ENCODE measurements at regions not wholly inside any gene's neighbourhood (a gene's known extent, or its start where the extent isn't known, plus 50 kb on each side); places are given as distances from the start of the nearest gene placed in this dataset.
A peak's percentile ranks its signal among the peaks of the same experiment; 100 is the strongest.

- H3K36me3 ChIP-seq (ENCODE audit: control insufficient read depth, insufficient read depth, low read length): no peaks in the 10 kb centered on the region
- no peaks in the 10 kb centered on the region for H3K27me3 ChIP-seq (ENCODE audit: control insufficient read depth, insufficient read depth, low read length, poor library complexity, severe bottlenecking)
- WGBS, 2 experiments: 96 to 99% methylated on average over 6 of the region's 6 CpGs
- no peak overlapping the region for H3K27ac ChIP-seq (ENCODE audit: insufficient read depth, low read depth, low read length, poor library complexity, severe bottlenecking)
- H3K9me3 ChIP-seq (ENCODE audit: control insufficient read depth, low read length): no peaks in the 10 kb centered on the region
- H3K4me1 ChIP-seq (ENCODE audit: control insufficient read depth, insufficient read depth, low read length): peaks cover 11% of the 10 kb centered on the region
- H3K4me3 ChIP-seq (ENCODE audit: insufficient read depth, low read depth, low read length): no peak overlapping the region
Measured at GRCh38 chr4:56191534-56191933, 195.8 kb downstream of the AASDH start.

- Histone ChIP-seq H3K9me3 (ENCODE audit: control insufficient read depth, low read length) (no peaks in the 10 kb centered on the region), H3K27ac (ENCODE audit: insufficient read depth, low read depth, low read length, poor library complexity, severe bottlenecking) (no peak overlapping the region), H3K27me3 (ENCODE audit: control insufficient read depth, insufficient read depth, low read length, poor library complexity, severe bottlenecking) (no peaks in the 10 kb centered on the region), H3K36me3 (ENCODE audit: control insufficient read depth, insufficient read depth, low read length) (peaks cover 3% of the 10 kb centered on the region), H3K4me3 (ENCODE audit: insufficient read depth, low read depth, low read length) (no peak overlapping the region), H3K4me1 (ENCODE audit: control insufficient read depth, insufficient read depth, low read length) (peaks cover 11% of the 10 kb centered on the region)
- 67 to 68% methylated on average over 6 of the region's 6 CpGs for WGBS, 2 experiments
Measured at GRCh38 chr4:56187688-56188087, 199.6 kb downstream of the AASDH start.

- Histone ChIP-seq H3K27ac (ENCODE audit: insufficient read depth, low read depth, low read length, poor library complexity, severe bottlenecking) (no peak overlapping the region), H3K36me3 (ENCODE audit: control insufficient read depth, insufficient read depth, low read length) (peaks cover 3% of the 10 kb centered on the region)
- WGBS, 2 experiments: 51 to 60% methylated on average over 9 of the region's 9 CpGs
Measured at GRCh38 chr4:56186808-56187523, 200.3 kb downstream of the AASDH start.

GRCh38 chr4:56185901-56186300, 201.4 kb downstream of the AASDH start:
- WGBS, 2 experiments: 87 to 95% methylated on average over 4 of the region's 4 CpGs

More at GRCh38 chr4:56186808-56187523, 200.3 kb downstream of the AASDH start:
- H3K4me1 ChIP-seq (ENCODE audit: control insufficient read depth, insufficient read depth, low read length): peaks cover 11% of the 10 kb centered on the region
- no peaks in the 10 kb centered on the region for H3K9me3 ChIP-seq (ENCODE audit: control insufficient read depth, low read length)
- no peaks in the 10 kb centered on the region for H3K27me3 ChIP-seq (ENCODE audit: control insufficient read depth, insufficient read depth, low read length, poor library complexity, severe bottlenecking)
- no peak overlapping the region for H3K4me3 ChIP-seq (ENCODE audit: insufficient read depth, low read depth, low read length)

GRCh38 chr4:56184214-56184613, 203.1 kb downstream of the AASDH start:
- H3K27me3 ChIP-seq (ENCODE audit: control insufficient read depth, insufficient read depth, low read length, poor library complexity, severe bottlenecking): no peaks in the 10 kb centered on the region
- H3K4me1 ChIP-seq (ENCODE audit: control insufficient read depth, insufficient read depth, low read length): peaks cover 11% of the 10 kb centered on the region
- H3K36me3 ChIP-seq (ENCODE audit: control insufficient read depth, insufficient read depth, low read length): peaks cover 3% of the 10 kb centered on the region
- WGBS, 2 experiments: 90 to 94% methylated on average over 6 of the region's 6 CpGs
- H3K9me3 ChIP-seq (ENCODE audit: control insufficient read depth, low read length): no peaks in the 10 kb centered on the region
- H3K4me3 ChIP-seq (ENCODE audit: insufficient read depth, low read depth, low read length): no peak overlapping the region
- no peak overlapping the region for H3K27ac ChIP-seq (ENCODE audit: insufficient read depth, low read depth, low read length, poor library complexity, severe bottlenecking)

More at GRCh38 chr4:56185901-56186300, 201.4 kb downstream of the AASDH start:
- Histone ChIP-seq H3K27ac (ENCODE audit: insufficient read depth, low read depth, low read length, poor library complexity, severe bottlenecking) (no peak overlapping the region), H3K9me3 (ENCODE audit: control insufficient read depth, low read length) (no peaks in the 10 kb centered on the region), H3K4me1 (ENCODE audit: control insufficient read depth, insufficient read depth, low read length) (peaks cover 11% of the 10 kb centered on the region), H3K36me3 (ENCODE audit: control insufficient read depth, insufficient read depth, low read length) (peaks cover 3% of the 10 kb centered on the region), H3K4me3 (ENCODE audit: insufficient read depth, low read depth, low read length) (no peak overlapping the region), H3K27me3 (ENCODE audit: control insufficient read depth, insufficient read depth, low read length, poor library complexity, severe bottlenecking) (no peaks in the 10 kb centered on the region)

- peaks cover 3% of the 10 kb centered on the region for H3K36me3 ChIP-seq (ENCODE audit: control insufficient read depth, insufficient read depth, low read length)
- peaks cover 11% of the 10 kb centered on the region for H3K4me1 ChIP-seq (ENCODE audit: control insufficient read depth, insufficient read depth, low read length)
- H3K9me3 ChIP-seq (ENCODE audit: control insufficient read depth, low read length): no peaks in the 10 kb centered on the region
- H3K4me3 ChIP-seq (ENCODE audit: insufficient read depth, low read depth, low read length): no peak overlapping the region
- WGBS, 2 experiments: 93% methylated on average over 11 of the region's 11 CpGs
- no peak overlapping the region for H3K27ac ChIP-seq (ENCODE audit: insufficient read depth, low read depth, low read length, poor library complexity, severe bottlenecking)
- no peaks in the 10 kb centered on the region for H3K27me3 ChIP-seq (ENCODE audit: control insufficient read depth, insufficient read depth, low read length, poor library complexity, severe bottlenecking)
Measured at GRCh38 chr4:56183344-56183959, 203.8 kb downstream of the AASDH start.

GRCh38 chr4:56182356-56182755, 204.9 kb downstream of the AASDH start:
- H3K9me3 ChIP-seq (ENCODE audit: control insufficient read depth, low read length): no peaks in the 10 kb centered on the region
- 90 to 96% methylated on average over 6 of the region's 6 CpGs for WGBS, 2 experiments
- H3K27me3 ChIP-seq (ENCODE audit: control insufficient read depth, insufficient read depth, low read length, poor library complexity, severe bottlenecking): no peaks in the 10 kb centered on the region
- H3K4me1 ChIP-seq (ENCODE audit: control insufficient read depth, insufficient read depth, low read length): peaks cover 4% of the 10 kb centered on the region
- peaks cover 3% of the 10 kb centered on the region for H3K36me3 ChIP-seq (ENCODE audit: control insufficient read depth, insufficient read depth, low read length)
- no peak overlapping the region for H3K4me3 ChIP-seq (ENCODE audit: insufficient read depth, low read depth, low read length)
- H3K27ac ChIP-seq (ENCODE audit: insufficient read depth, low read depth, low read length, poor library complexity, severe bottlenecking): no peak overlapping the region

GRCh38 chr4:56181140-56181953, 205.9 kb downstream of the AASDH start:
- H3K27me3 ChIP-seq (ENCODE audit: control insufficient read depth, insufficient read depth, low read length, poor library complexity, severe bottlenecking): no peaks in the 10 kb centered on the region
- H3K4me1 ChIP-seq (ENCODE audit: control insufficient read depth, insufficient read depth, low read length): no peaks in the 10 kb centered on the region
- WGBS, 2 experiments: 90 to 92% methylated on average over 5 of the region's 5 CpGs
- H3K4me3 ChIP-seq (ENCODE audit: insufficient read depth, low read depth, low read length): no peak overlapping the region
- peaks cover 3% of the 10 kb centered on the region for H3K36me3 ChIP-seq (ENCODE audit: control insufficient read depth, insufficient read depth, low read length)
- H3K27ac ChIP-seq (ENCODE audit: insufficient read depth, low read depth, low read length, poor library complexity, severe bottlenecking): no peak overlapping the region
- H3K9me3 ChIP-seq (ENCODE audit: control insufficient read depth, low read length): no peaks in the 10 kb centered on the region

- 100% methylated on average over 1 to 2 of the region's 2 CpGs for WGBS, 2 experiments
- Histone ChIP-seq H3K4me3 (ENCODE audit: insufficient read depth, low read depth, low read length) (no peak overlapping the region), H3K27me3 (ENCODE audit: control insufficient read depth, insufficient read depth, low read length, poor library complexity, severe bottlenecking) (no peaks in the 10 kb centered on the region)
Measured at GRCh38 chr4:56169061-56169460, 218.2 kb downstream of the AASDH start.

GRCh38 chr4:56164907-56165306, 216.2 kb downstream of the CEP135 start:
- Histone ChIP-seq H3K36me3 (ENCODE audit: control insufficient read depth, insufficient read depth, low read length) (no peaks in the 10 kb centered on the region), H3K9me3 (ENCODE audit: control insufficient read depth, low read length) (no peaks in the 10 kb centered on the region), H3K27me3 (ENCODE audit: control insufficient read depth, insufficient read depth, low read length, poor library complexity, severe bottlenecking) (no peaks in the 10 kb centered on the region), H3K4me3 (ENCODE audit: insufficient read depth, low read depth, low read length) (no peak overlapping the region), H3K27ac (ENCODE audit: insufficient read depth, low read depth, low read length, poor library complexity, severe bottlenecking) (peak overlapping the region; percentile 71), H3K4me1 (ENCODE audit: control insufficient read depth, insufficient read depth, low read length) (no peaks in the 10 kb centered on the region)
- WGBS, 2 experiments: 85 to 90% methylated on average over 3 of the region's 3 CpGs

More at GRCh38 chr4:56169061-56169460, 218.2 kb downstream of the AASDH start:
- H3K4me1 ChIP-seq (ENCODE audit: control insufficient read depth, insufficient read depth, low read length): no peaks in the 10 kb centered on the region
- no peaks in the 10 kb centered on the region for H3K9me3 ChIP-seq (ENCODE audit: control insufficient read depth, low read length)
- no peaks in the 10 kb centered on the region for H3K36me3 ChIP-seq (ENCODE audit: control insufficient read depth, insufficient read depth, low read length)
- no peak overlapping the region for H3K27ac ChIP-seq (ENCODE audit: insufficient read depth, low read depth, low read length, poor library complexity, severe bottlenecking)

All from ectodermal cell (in vitro differentiated cells).